Fibroblast of villous mesenchyme (primary cell): ENCODE measurements at regions not wholly inside any gene's neighbourhood (a gene's known extent, or its start where the extent isn't known, plus 50 kb on each side); places are given as distances from the start of the nearest gene placed in this dataset.

Source experiments
- DNase-seq: peaks from one replicate; pipeline ENCODE4 v3.0.0-alpha.2; 2010; ENCODE audit warnings: low read depth
- H3K4me3 ChIP-seq: 2 replicates; pipeline ENCODE4 v1.5.1; 2011; ENCODE audit warnings: low read depth, mild to moderate bottlenecking, low read length
- TF ChIP-seq, protein P1 (sequence below): IDR thresholded peaks from 2 replicates; pipeline ENCODE4 v1.5.1; 2012; ENCODE audit warnings: low read depth, mild to moderate bottlenecking, low read length; ENCODE audit not compliant: insufficient read depth

DNA sequence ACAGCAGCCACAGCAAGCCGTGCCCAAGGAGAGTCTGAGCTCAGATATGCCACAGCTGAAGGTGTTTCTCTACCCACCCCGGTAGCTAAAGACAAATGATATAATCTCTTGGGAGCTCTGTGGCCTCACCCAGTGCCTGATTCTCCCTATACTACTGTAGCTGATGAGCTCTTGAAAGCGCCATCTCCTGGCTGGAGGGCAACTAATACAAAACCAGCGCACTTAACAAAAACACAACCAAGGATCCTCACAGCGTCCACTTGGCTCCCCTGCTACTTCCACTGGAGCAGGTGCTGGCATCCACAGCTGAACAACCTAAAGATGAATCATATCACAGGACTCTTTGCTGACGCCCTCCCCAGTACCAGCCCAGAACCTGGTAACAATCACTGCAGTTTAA, 1212.0 kb downstream of the PCDH17 start:
- TF ChIP-seq, protein P1, sequence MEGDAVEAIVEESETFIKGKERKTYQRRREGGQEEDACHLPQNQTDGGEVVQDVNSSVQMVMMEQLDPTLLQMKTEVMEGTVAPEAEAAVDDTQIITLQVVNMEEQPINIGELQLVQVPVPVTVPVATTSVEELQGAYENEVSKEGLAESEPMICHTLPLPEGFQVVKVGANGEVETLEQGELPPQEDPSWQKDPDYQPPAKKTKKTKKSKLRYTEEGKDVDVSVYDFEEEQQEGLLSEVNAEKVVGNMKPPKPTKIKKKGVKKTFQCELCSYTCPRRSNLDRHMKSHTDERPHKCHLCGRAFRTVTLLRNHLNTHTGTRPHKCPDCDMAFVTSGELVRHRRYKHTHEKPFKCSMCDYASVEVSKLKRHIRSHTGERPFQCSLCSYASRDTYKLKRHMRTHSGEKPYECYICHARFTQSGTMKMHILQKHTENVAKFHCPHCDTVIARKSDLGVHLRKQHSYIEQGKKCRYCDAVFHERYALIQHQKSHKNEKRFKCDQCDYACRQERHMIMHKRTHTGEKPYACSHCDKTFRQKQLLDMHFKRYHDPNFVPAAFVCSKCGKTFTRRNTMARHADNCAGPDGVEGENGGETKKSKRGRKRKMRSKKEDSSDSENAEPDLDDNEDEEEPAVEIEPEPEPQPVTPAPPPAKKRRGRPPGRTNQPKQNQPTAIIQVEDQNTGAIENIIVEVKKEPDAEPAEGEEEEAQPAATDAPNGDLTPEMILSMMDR, result no peak
- no peak overlapping the region for H3K4me3 ChIP-seq
- DNase-seq, result no peak

DNA sequence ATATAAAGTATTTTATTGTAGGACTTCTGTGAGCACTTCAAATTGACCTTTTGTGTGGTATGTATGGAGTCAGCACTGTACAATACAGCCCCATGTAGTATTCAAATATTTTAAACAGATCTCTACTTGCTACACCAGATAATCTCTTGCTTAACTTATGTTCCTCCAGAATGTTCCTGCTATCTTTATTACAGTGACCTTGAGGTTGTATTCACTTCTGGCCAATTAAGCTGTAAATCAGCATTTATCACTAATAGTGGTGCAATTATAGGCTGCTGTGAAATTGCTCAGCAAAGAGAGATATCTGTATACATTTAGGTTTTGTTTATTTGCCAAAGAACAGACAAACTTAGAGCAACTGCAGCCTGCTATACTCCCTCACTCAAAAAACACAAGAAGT, 1218.6 kb downstream of the PCDH17 start:
- peak; percentile 20 for DNase-seq
- no peak overlapping the region for H3K4me3 ChIP-seq
- TF ChIP-seq, protein P1, result no peak

DNA sequence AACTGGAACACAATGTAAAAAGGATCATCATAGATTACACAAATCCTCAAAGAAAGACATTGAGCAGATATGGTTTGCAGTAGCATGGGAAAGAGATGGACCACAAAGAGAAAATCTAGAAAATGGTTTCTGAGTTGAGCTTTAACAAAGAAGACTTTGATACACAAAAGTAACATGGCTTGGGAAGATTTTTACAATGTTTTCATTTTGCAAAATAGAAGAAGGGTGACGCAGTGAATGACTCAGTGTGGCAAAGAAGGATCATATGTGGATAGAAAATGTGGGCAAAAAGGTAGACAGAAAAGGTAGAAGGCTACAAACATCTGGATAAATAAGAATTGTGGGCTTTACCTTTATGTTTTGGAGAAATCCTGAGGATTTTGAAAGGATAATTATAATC, 1220.5 kb downstream of the PCDH17 start:
- DNase-seq, result no peak
- no peak overlapping the region for H3K4me3 ChIP-seq
- TF ChIP-seq, protein P1, result no peak

DNA sequence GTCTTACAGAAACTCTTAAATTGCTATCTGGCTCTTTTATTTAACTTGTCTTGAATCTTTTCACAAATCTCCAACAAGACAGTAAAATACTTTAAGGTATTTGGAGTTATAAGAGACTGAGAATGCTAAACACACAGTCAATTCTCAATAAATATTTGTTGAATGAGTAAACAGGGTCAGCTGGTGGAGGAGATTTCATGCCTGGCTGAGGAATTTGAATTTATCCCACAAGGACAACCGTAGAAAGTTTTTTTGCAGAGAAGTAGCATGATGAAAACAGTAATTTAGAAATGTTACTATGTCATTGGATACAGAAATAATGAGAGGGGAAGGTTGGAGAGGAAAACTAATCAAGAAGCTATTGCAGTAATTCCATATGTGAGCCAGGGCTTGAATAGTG, 1223.7 kb downstream of the PCDH17 start:
- H3K4me3 ChIP-seq, result no peak overlapping the region
- no peak for DNase-seq
- TF ChIP-seq, protein P1, result no peak

DNA sequence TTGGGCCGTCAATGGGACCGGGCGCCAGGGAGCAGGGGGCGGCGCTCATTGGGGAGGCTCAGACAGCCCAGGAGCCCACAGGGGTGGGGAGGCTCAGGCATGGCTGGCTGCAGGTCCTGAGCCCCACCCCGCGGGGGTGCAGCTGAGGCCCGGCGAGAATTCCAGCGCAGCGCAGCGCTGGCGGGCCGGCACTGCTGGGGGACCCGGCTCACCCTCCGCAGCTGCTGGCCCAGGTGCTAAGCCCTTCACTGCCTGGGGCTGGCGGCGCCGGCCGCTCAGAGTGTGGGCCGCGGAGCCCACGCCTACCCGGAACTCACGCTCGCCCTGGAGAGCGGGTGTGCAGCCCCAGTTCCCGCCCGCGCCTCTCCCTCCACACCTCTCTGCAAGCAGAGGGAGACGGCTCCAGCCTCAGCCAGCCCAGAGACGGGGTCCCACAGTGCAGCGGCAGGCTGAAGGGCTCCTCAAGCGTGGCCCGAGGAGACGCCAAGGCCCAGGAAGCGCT, 1227.4 kb downstream of the PCDH17 start:
- TF ChIP-seq, protein P1, result no peak
- no peak overlapping the region for H3K4me3 ChIP-seq
- DNase-seq, result no peak

DNA sequence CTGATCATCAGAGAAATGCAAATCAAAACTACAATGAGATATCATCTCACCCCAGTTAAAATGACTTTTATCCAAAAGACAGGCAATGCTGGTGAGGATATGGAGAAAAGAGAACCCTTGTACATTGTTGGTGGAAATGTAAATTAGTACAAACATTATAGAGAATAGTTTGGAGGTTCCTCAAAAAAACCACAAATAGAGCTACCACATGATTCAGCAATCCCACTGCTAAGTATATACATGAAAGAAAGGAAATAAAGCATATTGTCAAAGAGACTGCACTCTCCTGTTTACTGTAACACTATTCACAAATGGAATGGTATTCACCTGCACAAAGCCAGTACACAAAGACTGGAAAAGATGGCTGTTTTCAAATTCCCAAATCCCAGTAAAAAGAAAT, 1233.7 kb downstream of the PCDH17 start:
- no peak overlapping the region for H3K4me3 ChIP-seq
- no peak for DNase-seq
- TF ChIP-seq, protein P1, result no peak

DNA sequence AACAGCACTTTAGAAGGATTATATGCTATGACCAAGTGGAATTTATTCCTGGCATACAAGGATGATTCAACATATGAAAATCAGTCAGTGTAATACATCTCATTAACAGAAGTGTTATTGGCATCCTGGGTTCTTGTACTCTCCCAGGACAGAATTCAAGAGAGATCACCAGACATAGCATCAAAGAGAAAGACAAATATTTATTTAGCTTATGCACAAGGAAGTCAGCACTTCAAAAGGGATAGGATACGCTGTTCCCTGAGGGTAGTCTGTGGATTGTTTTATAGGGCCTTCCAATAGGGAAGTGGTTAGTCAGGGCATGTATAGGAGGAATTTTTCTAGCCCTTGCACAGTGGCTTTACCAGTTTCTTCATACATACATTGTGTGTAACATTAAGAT, 1238.0 kb downstream of the PCDH17 start:
- TF ChIP-seq, protein P1, result no peak
- DNase-seq, result no peak
- H3K4me3 ChIP-seq, result no peak overlapping the region
